Caco-2 (cell line): ENCODE measurements at regions not wholly inside any gene's neighbourhood (a gene's known extent, or its start where the extent isn't known, plus 50 kb on each side); places are given as distances from the start of the nearest gene placed in this dataset.

Experiments used
- BruUV-seq: library from RNA; stranded (reverse); fragments of 400-500 nt; replicated peaks from 2 replicates; lab custom pipeline; 2021; lab: Mats Ljungman, UMichigan
- CTCF ChIA-PET: fragments of 300-600 bp; sonication (Branson Sonifier 250); formaldehyde crosslinking; loops from one replicate; lab custom pipeline; 2022; ENCODE audit warnings: antibody characterized with exemption; lab: Charles Lee
- POLR2A ChIA-PET: fragments of 300-600 bp; sonication (Branson Sonifier 250); formaldehyde crosslinking; loops from one replicate; lab custom pipeline; 2022; ENCODE audit warnings: antibody characterized with exemption; lab: Charles Lee
- DNase-seq, 2 experiments: peaks; one replicate each; pipeline versions ENCODE4 v3.0.0 to v3.0.0-alpha.2; 2020 to 2022
- H3K27me3 ChIP-seq: replicated peaks from 2 replicates; pipeline ENCODE4 v1.6.0; 2011; ENCODE audit warnings: low read length; ENCODE audit not compliant: control insufficient read depth, insufficient read depth
- H3K36me3 ChIP-seq: 2 replicates; pipeline ENCODE4 v1.5.1; 2011; ENCODE audit warnings: low read length; ENCODE audit not compliant: control insufficient read depth, insufficient read depth
- H3K4me1 ChIP-seq: fragments of 250-450 bp; sonication (Bioruptor Pico); 2 replicates; pipeline ENCODE4 v1.5.1; 2020; ENCODE audit warnings: mild to moderate bottlenecking
- H3K4me3 ChIP-seq: 2 replicates; pipeline ENCODE4 v1.5.1; 2011; ENCODE audit warnings: low read depth, mild to moderate bottlenecking, control low read depth, low read length
- H3K9me3 ChIP-seq: fragments of 250-450 bp; sonication (Bioruptor Pico); 2 replicates; pipeline ENCODE4 v1.5.1; 2020; ENCODE audit warnings: mild to moderate bottlenecking, moderate library complexity
- H3K27ac Mint-ChIP-seq: one replicate; pipeline ENCODE4 v1.8.0; 2022; ENCODE audit warnings: mixed read lengths; ENCODE audit not compliant: unreplicated experiment
- H3K27me3 Mint-ChIP-seq: one replicate; pipeline ENCODE4 v1.8.0; 2022; ENCODE audit warnings: mixed read lengths; ENCODE audit not compliant: insufficient read depth, unreplicated experiment
- H3K36me3 Mint-ChIP-seq: one replicate; pipeline ENCODE4 v1.8.0; 2022; ENCODE audit warnings: mild to moderate bottlenecking, mixed read lengths; ENCODE audit not compliant: insufficient read depth, unreplicated experiment
- H3K4me1 Mint-ChIP-seq: one replicate; pipeline ENCODE4 v1.8.0; 2022; ENCODE audit warnings: low read depth, mixed read lengths; ENCODE audit not compliant: unreplicated experiment
- H3K4me3 Mint-ChIP-seq: one replicate; pipeline ENCODE4 v1.8.0; 2022; ENCODE audit warnings: mild to moderate bottlenecking, moderate library complexity, mixed read lengths; ENCODE audit not compliant: unreplicated experiment
- H3K9me3 Mint-ChIP-seq: one replicate; pipeline ENCODE4 v1.8.0; 2022; ENCODE audit warnings: mixed read lengths; ENCODE audit not compliant: unreplicated experiment
- intact Hi-C: fragments of 100-400 bp; cut with micrococcal nuclease; formaldehyde crosslinking; loops from one replicate; pipeline ENCODE4 v1.10.0; 2022; ENCODE audit not compliant: unreplicated experiment
- TF ChIP-seq, protein P1 (sequence below), 2 experiments: fragments of 200-600 bp in 1 of 2; IDR thresholded peaks; 1 replicate in 1 of 2; 2 replicates in 1 of 2; pipeline versions ENCODE4 v1.5.1 to v1.8.0; 2011 to 2022; ENCODE audit warnings: antibody characterized with exemption in 1 of 2, control low read depth in 1 of 2, inconsistent platforms in 1 of 2, low read depth in 1 of 2, low read length in 1 of 2, mild to moderate bottlenecking in 1 of 2, moderate library complexity in 1 of 2; ENCODE audit not compliant: insufficient read depth in 1 of 2, severe bottlenecking in 1 of 2, unreplicated experiment in 1 of 2

DNA sequence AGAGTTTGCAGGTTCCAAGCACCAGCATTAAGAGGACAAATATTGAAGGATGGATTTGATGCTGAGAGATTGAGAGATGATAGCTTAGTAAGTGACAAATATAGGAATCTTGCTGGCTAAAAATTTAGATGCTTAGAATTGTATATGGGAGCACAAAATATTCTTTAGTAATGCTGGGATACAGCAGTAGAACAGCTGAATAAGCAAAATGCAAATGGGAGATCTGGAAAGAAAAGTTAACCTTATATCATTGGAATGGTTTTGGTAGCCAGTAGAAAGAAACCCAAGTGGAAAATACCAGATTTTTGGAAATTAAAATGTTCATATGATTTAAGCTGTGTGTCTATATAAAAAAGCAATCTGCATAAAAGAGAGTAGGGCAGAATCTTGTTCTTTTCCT lies 308.6 kb upstream of the CPEB2 start:
- ChIA-PET CTCF (no interaction called here), POLR2A (no interaction called here)

DNA sequence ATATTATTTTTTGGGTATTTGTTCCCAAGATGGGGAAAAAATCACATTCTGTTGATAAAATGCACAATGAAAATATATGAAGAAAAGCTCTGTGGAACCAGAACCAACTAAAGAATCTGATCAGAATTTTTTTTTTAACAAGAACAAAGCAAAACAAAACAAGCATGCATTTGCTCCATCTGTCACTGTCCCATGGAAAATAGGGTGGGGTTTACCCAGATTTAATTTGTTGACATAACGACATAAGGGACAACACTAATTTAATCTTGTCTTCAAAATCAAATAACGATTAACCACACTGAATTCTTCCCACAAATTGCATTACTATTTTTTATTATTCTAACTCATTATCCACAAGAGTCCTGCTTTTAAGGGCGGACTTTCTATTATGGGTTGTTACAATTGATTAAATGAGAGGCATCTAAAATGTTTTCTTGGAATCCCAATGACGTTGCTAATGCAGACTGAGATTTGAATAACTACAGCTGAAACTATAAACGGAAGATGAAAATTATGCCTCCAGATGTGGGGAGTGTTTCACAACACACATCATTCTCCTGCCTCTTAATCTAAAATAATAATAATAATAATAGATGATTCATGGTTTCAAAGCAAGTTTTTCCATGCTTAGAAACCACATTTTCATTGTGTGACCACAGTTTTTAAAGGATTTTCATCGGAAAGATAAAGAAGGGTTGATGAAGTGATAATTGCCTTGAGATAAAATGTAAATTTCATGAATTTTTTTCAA lies 307.0 kb upstream of the CPEB2 start:
- POLR2A ChIA-PET, result no interaction called here
- CTCF ChIA-PET, result no interaction called here

More for the DNA sequence above, 308.6 kb upstream of the CPEB2 start:
- Mint-ChIP-seq H3K27ac (no peak overlapping the region), H3K4me1 (no peaks in the 10 kb centered on the region), H3K9me3 (peaks cover 8% of the 10 kb centered on the region), H3K4me3 (no peak overlapping the region), H3K27me3 (no peaks in the 10 kb centered on the region), H3K36me3 (no peaks in the 10 kb centered on the region)
- H3K27me3 ChIP-seq, result no peaks in the 10 kb centered on the region
- H3K4me3 ChIP-seq, result no peak overlapping the region
- intact Hi-C loops, result no loop called here
- TF ChIP-seq, protein P1, sequence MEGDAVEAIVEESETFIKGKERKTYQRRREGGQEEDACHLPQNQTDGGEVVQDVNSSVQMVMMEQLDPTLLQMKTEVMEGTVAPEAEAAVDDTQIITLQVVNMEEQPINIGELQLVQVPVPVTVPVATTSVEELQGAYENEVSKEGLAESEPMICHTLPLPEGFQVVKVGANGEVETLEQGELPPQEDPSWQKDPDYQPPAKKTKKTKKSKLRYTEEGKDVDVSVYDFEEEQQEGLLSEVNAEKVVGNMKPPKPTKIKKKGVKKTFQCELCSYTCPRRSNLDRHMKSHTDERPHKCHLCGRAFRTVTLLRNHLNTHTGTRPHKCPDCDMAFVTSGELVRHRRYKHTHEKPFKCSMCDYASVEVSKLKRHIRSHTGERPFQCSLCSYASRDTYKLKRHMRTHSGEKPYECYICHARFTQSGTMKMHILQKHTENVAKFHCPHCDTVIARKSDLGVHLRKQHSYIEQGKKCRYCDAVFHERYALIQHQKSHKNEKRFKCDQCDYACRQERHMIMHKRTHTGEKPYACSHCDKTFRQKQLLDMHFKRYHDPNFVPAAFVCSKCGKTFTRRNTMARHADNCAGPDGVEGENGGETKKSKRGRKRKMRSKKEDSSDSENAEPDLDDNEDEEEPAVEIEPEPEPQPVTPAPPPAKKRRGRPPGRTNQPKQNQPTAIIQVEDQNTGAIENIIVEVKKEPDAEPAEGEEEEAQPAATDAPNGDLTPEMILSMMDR (IDR thresholded peaks at IDR 0.05; ENCODE audit: insufficient read depth in 1 of 2, low read depth in 1 of 2, low read length in 1 of 2, severe bottlenecking in 1 of 2, unreplicated experiment in 1 of 2), result no peak
- no peaks in the 10 kb centered on the region for H3K36me3 ChIP-seq
- no peaks in the 10 kb centered on the region for H3K9me3 ChIP-seq
- no peak for DNase-seq
- H3K4me1 ChIP-seq, result no peaks in the 10 kb centered on the region
- no TSS peak for BruUV-seq

DNA sequence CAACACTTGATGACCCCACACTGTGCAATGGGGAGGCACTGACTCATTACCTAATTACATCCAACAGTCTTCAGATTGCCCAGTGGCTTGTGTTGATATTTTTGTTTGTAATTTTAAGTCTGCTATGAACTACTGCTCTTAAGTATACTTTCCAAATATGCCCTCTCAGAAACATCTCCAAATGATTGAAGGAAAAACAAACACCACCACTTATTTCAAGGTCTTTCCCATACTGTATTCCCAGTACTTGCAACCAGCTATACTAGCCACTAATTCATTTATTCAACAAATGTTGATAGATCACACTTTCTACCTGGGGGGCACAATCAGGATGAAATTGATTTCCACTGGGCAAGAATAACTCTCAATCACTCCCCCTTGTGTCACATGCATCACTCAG lies 302.2 kb upstream of the CPEB2 start:
- ChIA-PET CTCF (interaction anchor here (0.7 kb wide), 1 partner anchor 31 kb away, joined by 4 read pairs; no protein-coding TSS in a partner anchor), POLR2A (no interaction called here)
- Mint-ChIP-seq H3K27me3 (no peaks in the 10 kb centered on the region), H3K9me3 (no peaks in the 10 kb centered on the region), H3K4me1 (no peaks in the 10 kb centered on the region), H3K27ac (no peak overlapping the region), H3K4me3 (no peak overlapping the region), H3K36me3 (no peaks in the 10 kb centered on the region)
- H3K9me3 ChIP-seq, result no peaks in the 10 kb centered on the region
- H3K27me3 ChIP-seq, result no peaks in the 10 kb centered on the region
- no peak for DNase-seq
- no peaks in the 10 kb centered on the region for H3K4me1 ChIP-seq
- TF ChIP-seq, protein P1 (IDR thresholded peaks at IDR 0.05; ENCODE audit: insufficient read depth in 1 of 2, low read depth in 1 of 2, low read length in 1 of 2, severe bottlenecking in 1 of 2, unreplicated experiment in 1 of 2), result no peak
- BruUV-seq, result no TSS peak
- intact Hi-C loops, result no loop called here
- H3K4me3 ChIP-seq, result no peak overlapping the region
- H3K36me3 ChIP-seq, result no peaks in the 10 kb centered on the region

More for the DNA sequence above, 307.0 kb upstream of the CPEB2 start:
- Mint-ChIP-seq H3K4me1 (no peaks in the 10 kb centered on the region), H3K27ac (no peak overlapping the region), H3K9me3 (peaks cover 8% of the 10 kb centered on the region), H3K36me3 (no peaks in the 10 kb centered on the region), H3K27me3 (no peaks in the 10 kb centered on the region), H3K4me3 (no peak overlapping the region)
- no peak for DNase-seq
- H3K4me3 ChIP-seq, result no peak overlapping the region
- H3K4me1 ChIP-seq, result no peaks in the 10 kb centered on the region
- H3K27me3 ChIP-seq, result no peaks in the 10 kb centered on the region
- no peaks in the 10 kb centered on the region for H3K36me3 ChIP-seq
- intact Hi-C loops, result no loop called here
- TF ChIP-seq, protein P1 (IDR thresholded peaks at IDR 0.05; ENCODE audit: insufficient read depth in 1 of 2, low read depth in 1 of 2, low read length in 1 of 2, severe bottlenecking in 1 of 2, unreplicated experiment in 1 of 2), result no peak
- H3K9me3 ChIP-seq, result no peaks in the 10 kb centered on the region
- no TSS peak for BruUV-seq
